GM13977 (cell line): ENCODE measurements at regions not wholly inside any gene's neighbourhood (a gene's known extent, or its start where the extent isn't known, plus 50 kb on each side); places are given as distances from the start of the nearest gene placed in this dataset.

Experiments
- DNase-seq: peaks from one replicate; pipeline ENCODE4 v3.0.0; 2012; ENCODE audit warnings: low spot score
- CTCF ChIP-seq: IDR thresholded peaks from 2 replicates; pipeline ENCODE4 v1.5.1; 2012; ENCODE audit warnings: mild to moderate bottlenecking, control low read depth; ENCODE audit not compliant: insufficient read depth; ENCODE audit errors: extremely low read depth, missing control alignments
- in situ Hi-C: fragments of 300-500 bp; cut with MboI; formaldehyde crosslinking; loops from one replicate; pipeline ENCODE4 v1.12.0; 2022; ENCODE audit warnings: low sequenced_read_pairs, low pct_unique_long_range_greater_than_20kb, mixed read lengths, inconsistent platforms; ENCODE audit not compliant: unreplicated experiment

DNA sequence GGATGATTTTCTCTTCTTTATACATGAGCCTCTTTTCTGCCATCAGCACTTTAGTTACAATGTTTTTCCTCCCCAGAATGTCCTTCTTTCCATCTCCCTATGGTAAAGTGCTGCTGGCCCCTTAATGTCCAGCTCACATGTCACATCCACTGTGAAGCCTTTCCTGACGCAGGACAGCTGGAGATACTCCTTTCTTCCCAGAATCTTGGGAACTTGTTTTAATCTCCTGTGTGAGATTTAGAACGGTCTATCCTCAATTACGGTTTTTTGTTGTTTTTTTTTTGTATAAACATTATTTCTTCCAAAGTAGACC is 147.7 kb upstream of the TSC22D2 start:
- DNase-seq = no peak
- in situ Hi-C loops = no loop called here
- no peak for TF ChIP-seq CTCF

DNA sequence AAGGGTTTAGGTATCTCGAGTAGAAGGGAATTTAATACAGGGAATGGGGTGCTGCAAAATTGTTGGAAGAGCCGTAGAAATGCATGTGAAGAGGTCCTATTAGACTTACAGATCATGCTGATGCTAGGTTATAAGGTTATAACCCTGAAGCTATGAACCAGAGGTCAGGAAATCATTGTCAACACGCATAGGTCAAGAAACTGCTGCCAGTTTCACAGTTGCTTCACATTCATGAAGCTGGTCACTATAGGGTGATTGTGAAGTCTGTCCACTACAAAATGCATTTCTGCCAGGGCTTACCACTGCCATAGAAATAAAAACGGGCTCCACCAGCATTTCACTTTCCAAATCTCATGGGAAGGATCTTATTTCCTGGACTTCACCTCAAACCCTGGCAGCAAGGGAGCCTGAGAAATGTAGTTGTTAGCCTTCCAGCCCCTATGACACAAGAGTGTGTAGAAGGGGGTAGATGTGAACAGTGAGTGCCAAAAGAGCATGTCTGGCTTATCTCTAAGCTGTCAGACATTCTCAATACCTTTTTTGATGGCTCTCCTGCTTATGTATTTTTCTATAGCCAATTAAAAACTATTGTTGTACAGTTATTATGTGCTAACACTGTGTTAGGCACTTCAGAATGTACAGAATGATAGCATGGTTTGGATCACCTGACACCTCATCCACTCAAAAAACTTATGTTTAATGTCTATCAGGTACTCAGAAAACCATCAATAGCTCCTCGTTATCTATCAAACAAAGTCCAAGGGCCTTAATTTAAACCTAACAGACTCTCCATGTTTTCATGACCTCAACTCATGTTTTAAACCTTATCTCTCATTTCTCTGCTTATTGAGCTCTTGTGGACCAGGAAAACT is 148.3 kb upstream of the TSC22D2 start:
- in situ Hi-C loops = no loop called here
- TF ChIP-seq CTCF = no peak
- DNase-seq = no peak

DNA sequence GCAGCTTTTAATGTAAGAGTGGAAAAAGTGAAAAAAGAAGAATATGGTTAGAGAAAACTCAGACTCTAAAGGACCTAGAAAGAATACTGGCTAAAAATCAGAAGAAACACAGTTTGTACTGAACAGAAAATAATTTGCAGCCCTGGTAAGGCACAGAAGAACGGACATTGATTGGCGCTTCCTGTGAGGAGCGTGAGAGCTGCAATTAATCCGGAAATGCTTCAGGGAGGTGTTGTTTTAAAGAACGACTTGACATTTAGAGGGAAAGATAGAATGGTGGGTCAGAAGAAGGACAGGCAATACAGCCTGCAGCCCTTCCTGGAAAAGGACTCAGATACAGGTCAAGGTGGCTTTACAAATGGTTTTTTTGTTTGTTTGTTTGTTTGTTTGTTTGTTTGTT is 151.3 kb upstream of the TSC22D2 start:
- in situ Hi-C loops = no loop called here
- DNase-seq = no peak
- TF ChIP-seq CTCF = no peak

GRCh38 chr3:150256318-150256717 is 151.8 kb upstream of the TSC22D2 start:
- no peak for TF ChIP-seq CTCF
- no peak for DNase-seq
- in situ Hi-C loops = no loop called here

GRCh38 chr3:150255826-150256225 is 152.3 kb upstream of the TSC22D2 start:
- no peak for TF ChIP-seq CTCF
- DNase-seq = no peak
- in situ Hi-C loops = no loop called here

DNA sequence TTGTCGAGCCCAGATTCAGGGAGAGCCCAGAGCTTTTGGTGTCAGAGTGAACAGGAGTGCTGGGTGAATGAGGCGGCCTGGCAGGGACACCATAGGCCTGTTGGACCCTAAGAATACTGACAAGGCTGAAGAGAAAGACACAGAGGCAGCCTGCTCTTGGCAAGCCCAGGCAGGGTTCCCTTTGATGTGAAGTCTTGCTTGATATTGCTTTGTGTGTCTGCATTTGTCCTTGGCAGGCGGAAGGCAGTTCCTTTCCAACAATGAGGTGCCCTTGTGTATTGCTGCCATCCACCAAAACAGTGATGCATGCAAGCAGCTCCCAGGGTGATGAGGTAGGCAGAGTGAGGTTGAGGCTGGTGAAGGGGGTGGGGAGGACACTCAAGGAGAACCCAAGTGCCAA is 152.7 kb upstream of the TSC22D2 start:
- no peak for DNase-seq
- TF ChIP-seq CTCF = no peak
- in situ Hi-C loops = no loop called here
